ENCODE measurements at regions not wholly inside any gene's neighbourhood (a gene's known extent, or its start where the extent isn't known, plus 50 kb on each side); places are given as distances from the start of the nearest gene placed in this dataset.

- Histone ChIP-seq H2AFZ (ENCODE audit: low read length) (no peak overlapping the region), H3K23ac (ENCODE audit: insufficient read length) (no peak overlapping the region), H3K4me1 (replicated peaks in 1 of 4; ENCODE audit: control insufficient read depth in 3 of 4, insufficient read depth in 4 of 4, low read length in 3 of 4) (no peaks in the 10 kb centered on the region), H3K79me1 (ENCODE audit: low read depth, low read length) (no peaks in the 10 kb centered on the region), H3K4me2 (ENCODE audit: insufficient read depth in 1 of 2, low read depth in 2 of 2, low read length in 2 of 2) (no peak overlapping the region), H4K91ac (replicated peaks; ENCODE audit: insufficient read length, low read length) (no peak overlapping the region), H2BK20ac (ENCODE audit: low read length) (no peak overlapping the region), H3K56ac (replicated peaks; ENCODE audit: insufficient read length, low read depth, low read length) (no peak overlapping the region), H3K9me3 (ENCODE audit: insufficient read depth in 2 of 2, low read depth in 1 of 2, low read length in 1 of 2) (peaks cover 19 to 24% of the 10 kb centered on the region in 2 experiments), H3K14ac (ENCODE audit: insufficient read length) (no peak overlapping the region), H4K20me1 (replicated peaks in 1 of 2; ENCODE audit: control insufficient read depth in 1 of 2, insufficient read depth in 2 of 2, low read length in 2 of 2) (no peaks in the 10 kb centered on the region), H3K27ac (ENCODE audit: low read depth, low read length) (no peak overlapping the region), H2BK12ac (ENCODE audit: low read depth, low read length) (no peak overlapping the region), H3K79me2 (ENCODE audit: control insufficient read depth in 1 of 2, insufficient read depth in 2 of 2, low read length in 2 of 2) (no peaks in the 10 kb centered on the region), H2BK120ac (replicated peaks; ENCODE audit: low read depth, low read length) (no peak overlapping the region), H2BK15ac (ENCODE audit: low read length) (no peak overlapping the region), H3K4me3 (ENCODE audit: extremely low read depth in 1 of 4, insufficient read depth in 2 of 4, low read depth in 3 of 4, low read length in 4 of 4) (no peak overlapping the region), H4K8ac (ENCODE audit: extremely low read depth, insufficient read depth, low read length) (no peak overlapping the region), H2AK5ac (ENCODE audit: low read depth, low read length) (no peak overlapping the region), H3K4ac (replicated peaks; ENCODE audit: insufficient read length, low read depth, low read length) (no peak overlapping the region), H3K27me3 (replicated peaks in 1 of 4; ENCODE audit: control insufficient read depth in 3 of 4, extremely low read depth in 1 of 4, insufficient read depth in 3 of 4, low read length in 3 of 4) (no peaks in the 10 kb centered on the region), H4K5ac (ENCODE audit: insufficient read length, low read depth, low read length) (no peak overlapping the region), H3K18ac (ENCODE audit: extremely low read depth, low read length) (no peak overlapping the region), H2BK5ac (ENCODE audit: low read depth, low read length) (no peak overlapping the region), H3K23me2 (ENCODE audit: low read depth, low read length) (no peaks in the 10 kb centered on the region), H3K36me3 (ENCODE audit: control insufficient read depth in 2 of 4, insufficient read depth in 4 of 4, low read length in 3 of 4) (no peaks in the 10 kb centered on the region), H3K9ac (replicated peaks in 1 of 4; ENCODE audit: extremely low read depth in 1 of 4, low read depth in 3 of 4, low read length in 3 of 4) (no peak overlapping the region)
- POLR2A ChIA-PET (ENCODE audit: partially characterized antibody) = no interaction called here
- DNase-seq (ENCODE audit: low read depth in 1 of 2, low spot score in 2 of 2) = no peak
- no peak for FAIRE-seq
- CTCF ChIA-PET (ENCODE audit: partially characterized antibody) = interaction anchor here (0.7 to 3.3 kb wide), 3 partner anchors 9 to 69 kb away, joined by 3 to 14 read pairs (median 3); no protein-coding TSS in a partner anchor
- no peak for TF ChIP-seq ATF2 (IDR thresholded peaks at IDR 0.05; ENCODE audit: low read length)
- no peak for TF ChIP-seq EGR1 (IDR thresholded peaks at IDR 0.05; ENCODE audit: borderline replicate concordance, low read depth, low read length)
- no peak for TF ChIP-seq USF2 (IDR thresholded peaks at IDR 0.05; ENCODE audit: low read length)
- no peak for TF ChIP-seq EZH2 (IDR thresholded peaks at IDR 0.05; ENCODE audit: low read depth, low read length, severe bottlenecking)
- TF ChIP-seq KDM5A (IDR thresholded peaks at IDR 0.05; ENCODE audit: low read length) = no peak
- no peak for TF ChIP-seq NANOG (IDR thresholded peaks at IDR 0.05; ENCODE audit: insufficient read depth, low read depth, low read length, poor library complexity, severe bottlenecking)
- no peak for TF ChIP-seq MAFK (IDR thresholded peaks at IDR 0.05; ENCODE audit: low read depth, low read length)
- no peak for TF ChIP-seq BACH1 (IDR thresholded peaks at IDR 0.05; ENCODE audit: low read length)
- no peak for TF ChIP-seq SIN3A (conservative IDR thresholded peaks at IDR 0.05 in 1 of 2, IDR thresholded peaks at IDR 0.05 in 1 of 2; ENCODE audit: low read depth in 1 of 2, low read length in 2 of 2)
- TF ChIP-seq CREB1 (IDR thresholded peaks at IDR 0.05) = no peak
- no peak for TF ChIP-seq RBBP5 (IDR thresholded peaks at IDR 0.05; ENCODE audit: borderline replicate concordance, low read depth, low read length)
- no peak for TF ChIP-seq BRCA1 (IDR thresholded peaks at IDR 0.05; ENCODE audit: low read depth, low read length)
- TF ChIP-seq SP4 (IDR thresholded peaks at IDR 0.05; ENCODE audit: low read length) = no peak
- no peak for TF ChIP-seq SRF (IDR thresholded peaks at IDR 0.05; ENCODE audit: low read depth, low read length)
Measured at GRCh38 chr12:104822941-104823340, 135.1 kb downstream of the SLC41A2 start.

Data from H1 (cell line).